ENCODE measurements at regions not wholly inside any gene's neighbourhood (a gene's known extent, or its start where the extent isn't known, plus 50 kb on each side); places are given as distances from the start of the nearest gene placed in this dataset.
A peak's percentile ranks its signal among the peaks of the same experiment; 100 is the strongest.
"Not testable (repeated sequence)": the region's sequence is repeated elsewhere in the genome, so short reads cannot be mapped to it uniquely, and the experiment has no call there.

GRCh38 chr2:91742973-91743490, 3051.6 kb downstream of the RPIA start:
- H3K27me3 Mint-ChIP-seq; H3K9me3 Mint-ChIP-seq; H3K36me3 Mint-ChIP-seq; H3K4me1 Mint-ChIP-seq; ATAC-seq (ENCODE audit: low read depth); H3K4me3 Mint-ChIP-seq; H3K27ac Mint-ChIP-seq; DNase-seq (ENCODE audit: low spot score in 2 of 2): not testable (repeated sequence)

GRCh38 chr2:91743910-91744309, 3052.4 kb downstream of the RPIA start:
- H3K4me1 Mint-ChIP-seq; H3K27ac Mint-ChIP-seq; H3K4me3 Mint-ChIP-seq; DNase-seq (ENCODE audit: low spot score in 2 of 2); H3K36me3 Mint-ChIP-seq; ATAC-seq (ENCODE audit: low read depth); H3K27me3 Mint-ChIP-seq; H3K9me3 Mint-ChIP-seq: not testable (repeated sequence)

- not testable (repeated sequence) for H3K9me3 Mint-ChIP-seq; H3K36me3 Mint-ChIP-seq; H3K4me1 Mint-ChIP-seq; H3K4me3 Mint-ChIP-seq; H3K27me3 Mint-ChIP-seq; H3K27ac Mint-ChIP-seq; ATAC-seq (ENCODE audit: low read depth); DNase-seq (ENCODE audit: low spot score in 2 of 2)
Measured at GRCh38 chr2:91744700-91745141, 3053.2 kb downstream of the RPIA start.

- Mint-ChIP-seq H3K27ac (no peak overlapping the region), H3K27me3 (no peaks in the 10 kb centered on the region), H3K4me1 (no peaks in the 10 kb centered on the region), H3K36me3 (no peaks in the 10 kb centered on the region), H3K9me3 (peaks cover 6% of the 10 kb centered on the region), H3K4me3 (no peak overlapping the region)
- peak; percentile 89 for ATAC-seq (ENCODE audit: low read depth)
- no peak for DNase-seq (ENCODE audit: low spot score in 2 of 2)
Measured at GRCh38 chr2:91748902-91749301, 3057.4 kb downstream of the RPIA start.

GRCh38 chr2:91749665-91750064, 3058.2 kb downstream of the RPIA start:
- H3K4me3 Mint-ChIP-seq; H3K4me1 Mint-ChIP-seq; DNase-seq (ENCODE audit: low spot score in 2 of 2); ATAC-seq (ENCODE audit: low read depth); H3K9me3 Mint-ChIP-seq; H3K27me3 Mint-ChIP-seq; H3K36me3 Mint-ChIP-seq; H3K27ac Mint-ChIP-seq: not testable (repeated sequence)

GRCh38 chr2:91759361-91759941, 3068.0 kb downstream of the RPIA start:
- H3K4me1 Mint-ChIP-seq; DNase-seq (ENCODE audit: low spot score in 2 of 2); H3K27ac Mint-ChIP-seq; H3K4me3 Mint-ChIP-seq; ATAC-seq (ENCODE audit: low read depth); H3K9me3 Mint-ChIP-seq; H3K36me3 Mint-ChIP-seq; H3K27me3 Mint-ChIP-seq: not testable (repeated sequence)

GRCh38 chr2:91760672-91761071, 3069.2 kb downstream of the RPIA start:
- H3K27me3 Mint-ChIP-seq; ATAC-seq (ENCODE audit: low read depth); H3K27ac Mint-ChIP-seq; H3K36me3 Mint-ChIP-seq; DNase-seq (ENCODE audit: low spot score in 2 of 2); H3K4me3 Mint-ChIP-seq; H3K9me3 Mint-ChIP-seq; H3K4me1 Mint-ChIP-seq: not testable (repeated sequence)

- not testable (repeated sequence) for H3K27me3 Mint-ChIP-seq; DNase-seq (ENCODE audit: low spot score in 2 of 2); H3K36me3 Mint-ChIP-seq; H3K4me3 Mint-ChIP-seq; ATAC-seq (ENCODE audit: low read depth); H3K4me1 Mint-ChIP-seq; H3K27ac Mint-ChIP-seq; H3K9me3 Mint-ChIP-seq
Measured at GRCh38 chr2:91762312-91762711, 3070.8 kb downstream of the RPIA start.

GRCh38 chr2:91763710-91764109, 3072.2 kb downstream of the RPIA start:
- not testable (repeated sequence) for H3K9me3 Mint-ChIP-seq; H3K27ac Mint-ChIP-seq; DNase-seq (ENCODE audit: low spot score in 2 of 2); H3K4me3 Mint-ChIP-seq; ATAC-seq (ENCODE audit: low read depth); H3K36me3 Mint-ChIP-seq; H3K4me1 Mint-ChIP-seq; H3K27me3 Mint-ChIP-seq

GRCh38 chr2:91764581-91765002, 3073.1 kb downstream of the RPIA start:
- not testable (repeated sequence) for DNase-seq (ENCODE audit: low spot score in 2 of 2); H3K27ac Mint-ChIP-seq; ATAC-seq (ENCODE audit: low read depth); H3K27me3 Mint-ChIP-seq; H3K36me3 Mint-ChIP-seq; H3K4me3 Mint-ChIP-seq; H3K9me3 Mint-ChIP-seq; H3K4me1 Mint-ChIP-seq

- H3K27ac Mint-ChIP-seq; H3K36me3 Mint-ChIP-seq; ATAC-seq (ENCODE audit: low read depth); H3K4me3 Mint-ChIP-seq; DNase-seq (ENCODE audit: low spot score in 2 of 2); H3K27me3 Mint-ChIP-seq; H3K9me3 Mint-ChIP-seq; H3K4me1 Mint-ChIP-seq: not testable (repeated sequence)
Measured at GRCh38 chr2:91765018-91765754, 3073.7 kb downstream of the RPIA start.

GRCh38 chr2:91766349-91767048, 3075.0 kb downstream of the RPIA start:
- H3K4me1 Mint-ChIP-seq; H3K27me3 Mint-ChIP-seq; H3K9me3 Mint-ChIP-seq; H3K36me3 Mint-ChIP-seq; ATAC-seq (ENCODE audit: low read depth); H3K4me3 Mint-ChIP-seq; H3K27ac Mint-ChIP-seq; DNase-seq (ENCODE audit: low spot score in 2 of 2): not testable (repeated sequence)

GRCh38 chr2:91768301-91768700, 3076.8 kb downstream of the RPIA start:
- not testable (repeated sequence) for DNase-seq (ENCODE audit: low spot score in 2 of 2); H3K4me3 Mint-ChIP-seq; H3K4me1 Mint-ChIP-seq; ATAC-seq (ENCODE audit: low read depth); H3K27me3 Mint-ChIP-seq; H3K36me3 Mint-ChIP-seq; H3K9me3 Mint-ChIP-seq; H3K27ac Mint-ChIP-seq

GRCh38 chr2:91768997-91769396, 3077.5 kb downstream of the RPIA start:
- H3K4me1 Mint-ChIP-seq; H3K9me3 Mint-ChIP-seq; H3K4me3 Mint-ChIP-seq; H3K27ac Mint-ChIP-seq; DNase-seq (ENCODE audit: low spot score in 2 of 2); H3K27me3 Mint-ChIP-seq; ATAC-seq (ENCODE audit: low read depth); H3K36me3 Mint-ChIP-seq: not testable (repeated sequence)

All from memory B cell (primary cell).